OCI-LY3 (cell line): ENCODE measurements at regions not wholly inside any gene's neighbourhood (a gene's known extent, or its start where the extent isn't known, plus 50 kb on each side); places are given as distances from the start of the nearest gene placed in this dataset.
A peak's percentile ranks its signal among the peaks of the same experiment; 100 is the strongest.

Source experiments
- H2AFZ ChIP-seq: fragments of 200-600, 300-600 bp; shearing (Covaris generic); 2 replicates; pipeline ENCODE4 v1.6.0; 2014; ENCODE audit warnings: antibody characterized with exemption, low read depth, low read length
- H3K27ac ChIP-seq: fragments of 200-600, 300-600 bp; sonication (generic); 2 replicates; pipeline ENCODE4 v1.5.1; 2014; ENCODE audit warnings: mild to moderate bottlenecking, low read length, moderate library complexity, mixed read lengths
- H3K27me3 ChIP-seq: fragments of 200-600, 300-600 bp; sonication (generic); 2 replicates; pipeline ENCODE4 v1.6.1; 2014; ENCODE audit warnings: low read depth, low read length, mixed read lengths
- H3K36me3 ChIP-seq: fragments of 200-600, 300-600 bp; sonication (generic); replicated peaks from 2 replicates; pipeline ENCODE3; 2014; ENCODE audit warnings: low read depth, low read length, mixed read lengths
- H3K4me1 ChIP-seq: fragments of 300-600, 200-600 bp; sonication (generic); 2 replicates; pipeline ENCODE4 v1.6.1; 2014; ENCODE audit warnings: low read length, mixed read lengths
- H3K4me2 ChIP-seq: fragments of 200-600, 300-600 bp; sonication (generic); 2 replicates; pipeline ENCODE4 v1.6.1; 2014; ENCODE audit warnings: low read length, mixed read lengths
- H3K4me3 ChIP-seq: fragments of 300-600, 200-600 bp; sonication (generic); 2 replicates; pipeline ENCODE4 v1.5.1; 2014; ENCODE audit warnings: antibody characterized with exemption, mild to moderate bottlenecking, low read length, moderate library complexity
- H3K79me2 ChIP-seq: fragments of 300-600, 200-600 bp; shearing (Covaris generic); 2 replicates; pipeline ENCODE4 v1.6.1; 2014; ENCODE audit warnings: mild to moderate bottlenecking, low read length, mixed read lengths
- H3K9ac ChIP-seq: fragments of 300-600, 200-600 bp; shearing (Covaris generic); 2 replicates; pipeline ENCODE4 v1.6.0; 2014; ENCODE audit warnings: mild to moderate bottlenecking, low read length, moderate library complexity
- H3K9me3 ChIP-seq: fragments of 200-600, 300-600 bp; shearing (Covaris generic); 2 replicates; pipeline ENCODE4 v1.6.1; 2014; ENCODE audit warnings: low read length, mixed read lengths; ENCODE audit not compliant: insufficient read depth
- H4K20me1 ChIP-seq: fragments of 200-600, 300-600 bp; sonication (generic); 2 replicates; pipeline ENCODE4 v1.6.1; 2016; ENCODE audit warnings: low read length, mixed read lengths; ENCODE audit not compliant: insufficient read depth
- EZH2phosphoT487 ChIP-seq: fragments of 200-600 bp; shearing (Covaris generic); IDR thresholded peaks from 2 replicates; pipeline ENCODE4 v1.6.1; 2018; ENCODE audit warnings: antibody characterized with exemption, mixed run types, low read depth
- TF ChIP-seq, protein P1 (sequence below): fragments of 200-600, 300-600 bp; sonication (generic); IDR thresholded peaks from 2 replicates; pipeline ENCODE4 v1.5.1; 2014; ENCODE audit warnings: antibody characterized with exemption, low read length, low read depth

DNA sequence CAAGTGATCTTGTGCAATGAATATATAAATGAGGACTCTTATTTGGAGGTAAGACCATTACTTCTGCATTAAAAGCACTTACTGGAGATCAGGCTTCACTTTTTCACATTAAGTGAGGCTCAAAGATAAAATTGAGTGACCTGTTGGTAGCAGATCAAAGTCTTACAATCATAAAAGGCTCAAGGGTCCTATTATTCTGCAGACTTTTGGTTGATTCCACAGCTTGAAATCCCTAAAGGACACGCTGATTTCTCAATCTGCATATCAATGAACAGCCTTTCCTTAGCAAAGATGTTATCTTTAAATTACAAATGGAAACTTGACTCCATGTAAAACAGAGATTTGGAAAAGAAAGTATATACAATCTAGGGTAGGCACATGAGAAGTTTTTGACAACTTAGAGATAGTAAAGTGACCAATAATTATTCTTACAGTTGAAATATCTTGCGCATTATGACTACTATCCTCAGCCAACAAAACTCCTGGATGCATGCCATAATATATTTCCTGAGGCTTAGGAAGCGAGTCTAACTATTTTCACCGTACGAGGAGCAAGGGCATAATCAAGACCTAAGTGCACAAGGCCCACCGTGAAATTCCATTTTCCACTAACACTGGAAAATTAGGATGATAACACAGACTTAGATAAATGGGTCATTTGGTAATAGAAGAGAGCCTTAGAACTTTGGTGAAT is 640.7 kb downstream of the LIG4 start:
- Histone ChIP-seq H3K27me3 (no peaks in the 10 kb centered on the region), H3K4me3 (no peak overlapping the region), H3K27ac (no peak overlapping the region)

DNA sequence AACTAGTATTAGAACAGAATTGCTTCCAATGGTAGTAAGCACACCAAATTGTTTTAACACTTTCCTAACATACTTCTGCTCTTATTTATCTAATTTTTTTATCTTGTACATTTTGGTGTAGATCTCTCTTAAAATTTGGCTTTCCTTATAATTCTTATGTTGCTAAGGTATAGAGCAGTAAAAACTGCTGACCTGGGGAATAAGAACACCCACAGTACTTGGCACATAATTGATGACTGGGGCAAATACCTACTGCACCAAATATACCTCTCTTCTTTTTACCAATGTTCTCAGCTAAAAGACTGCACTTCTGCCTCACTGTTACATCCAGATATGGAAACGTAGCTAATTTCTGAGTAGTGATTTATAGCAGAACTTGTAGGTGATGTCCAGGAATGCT is 642.2 kb downstream of the LIG4 start:
- Histone ChIP-seq H3K9me3 (no peaks in the 10 kb centered on the region), H3K9ac (no peak overlapping the region), H3K4me2 (no peak overlapping the region), H3K36me3 (no peaks in the 10 kb centered on the region), H2AFZ (peak overlapping the region; percentile 39; the same call in 1 of the 2 replicates), H3K79me2 (no peaks in the 10 kb centered on the region), H3K27me3 (no peaks in the 10 kb centered on the region), H4K20me1 (no peaks in the 10 kb centered on the region), H3K4me1 (no peaks in the 10 kb centered on the region), H3K4me3 (no peak overlapping the region), H3K27ac (no peak overlapping the region)
- TF ChIP-seq, protein P1, sequence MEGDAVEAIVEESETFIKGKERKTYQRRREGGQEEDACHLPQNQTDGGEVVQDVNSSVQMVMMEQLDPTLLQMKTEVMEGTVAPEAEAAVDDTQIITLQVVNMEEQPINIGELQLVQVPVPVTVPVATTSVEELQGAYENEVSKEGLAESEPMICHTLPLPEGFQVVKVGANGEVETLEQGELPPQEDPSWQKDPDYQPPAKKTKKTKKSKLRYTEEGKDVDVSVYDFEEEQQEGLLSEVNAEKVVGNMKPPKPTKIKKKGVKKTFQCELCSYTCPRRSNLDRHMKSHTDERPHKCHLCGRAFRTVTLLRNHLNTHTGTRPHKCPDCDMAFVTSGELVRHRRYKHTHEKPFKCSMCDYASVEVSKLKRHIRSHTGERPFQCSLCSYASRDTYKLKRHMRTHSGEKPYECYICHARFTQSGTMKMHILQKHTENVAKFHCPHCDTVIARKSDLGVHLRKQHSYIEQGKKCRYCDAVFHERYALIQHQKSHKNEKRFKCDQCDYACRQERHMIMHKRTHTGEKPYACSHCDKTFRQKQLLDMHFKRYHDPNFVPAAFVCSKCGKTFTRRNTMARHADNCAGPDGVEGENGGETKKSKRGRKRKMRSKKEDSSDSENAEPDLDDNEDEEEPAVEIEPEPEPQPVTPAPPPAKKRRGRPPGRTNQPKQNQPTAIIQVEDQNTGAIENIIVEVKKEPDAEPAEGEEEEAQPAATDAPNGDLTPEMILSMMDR: no peak
- no peak for TF ChIP-seq EZH2phosphoT487

More for the DNA sequence above, 640.7 kb downstream of the LIG4 start:
- no peaks in the 10 kb centered on the region for H3K4me1 ChIP-seq
- H3K79me2 ChIP-seq: no peaks in the 10 kb centered on the region
- no peak for TF ChIP-seq EZH2phosphoT487
- TF ChIP-seq, protein P1: no peak
- no peaks in the 10 kb centered on the region for H3K9me3 ChIP-seq
- H4K20me1 ChIP-seq: no peaks in the 10 kb centered on the region
- H3K4me2 ChIP-seq: no peak overlapping the region
- no peaks in the 10 kb centered on the region for H3K36me3 ChIP-seq
- H2AFZ ChIP-seq: no peak overlapping the region
- no peak overlapping the region for H3K9ac ChIP-seq

GRCh38 chr13:107572156-107572555 is 643.2 kb downstream of the LIG4 start:
- Histone ChIP-seq H4K20me1 (no peaks in the 10 kb centered on the region), H2AFZ (no peak overlapping the region), H3K36me3 (no peaks in the 10 kb centered on the region), H3K4me2 (no peak overlapping the region), H3K4me3 (no peak overlapping the region), H3K4me1 (no peaks in the 10 kb centered on the region), H3K27me3 (no peaks in the 10 kb centered on the region), H3K27ac (no peak overlapping the region), H3K9me3 (no peaks in the 10 kb centered on the region), H3K79me2 (no peaks in the 10 kb centered on the region), H3K9ac (no peak overlapping the region)
- TF ChIP-seq, protein P1: no peak
- no peak for TF ChIP-seq EZH2phosphoT487

- Histone ChIP-seq H3K9me3 (no peaks in the 10 kb centered on the region), H3K79me2 (no peaks in the 10 kb centered on the region), H3K27me3 (no peaks in the 10 kb centered on the region), H3K36me3 (no peaks in the 10 kb centered on the region), H3K4me3 (no peak overlapping the region), H3K4me1 (no peaks in the 10 kb centered on the region), H2AFZ (no peak overlapping the region), H3K27ac (no peak overlapping the region), H3K9ac (no peak overlapping the region), H3K4me2 (no peak overlapping the region), H4K20me1 (no peaks in the 10 kb centered on the region)
- TF ChIP-seq EZH2phosphoT487: no peak
- TF ChIP-seq, protein P1: no peak
These were observed 647.2 kb downstream of the LIG4 start for GRCh38 chr13:107568181-107568580.
